Panc1 (cell line): ENCODE measurements at regions not wholly inside any gene's neighbourhood (a gene's known extent, or its start where the extent isn't known, plus 50 kb on each side); places are given as distances from the start of the nearest gene placed in this dataset.

Experiments used
- ATAC-seq: fragments of 200-7000 bp; cut with Tn5 transposase; 2 replicates; pipeline ENCODE4 v1.9.1; 2020; ENCODE audit warnings: mild to moderate bottlenecking, moderate library complexity
- BruUV-seq: library from RNA; stranded (reverse); fragments of 400-500 nt; replicated peaks from 2 replicates; lab custom pipeline; 2021; lab: Mats Ljungman, UMichigan
- CTCF ChIA-PET: fragments of 300-600 bp; sonication (Branson Sonifier 250); formaldehyde crosslinking; loops from one replicate; lab custom pipeline; 2022; ENCODE audit warnings: antibody characterized with exemption; lab: Charles Lee
- POLR2A ChIA-PET: fragments of 300-600 bp; sonication (Branson Sonifier 250); formaldehyde crosslinking; loops from one replicate; lab custom pipeline; 2022; ENCODE audit warnings: antibody characterized with exemption; lab: Charles Lee
- DNase-seq: peaks from one replicate; pipeline ENCODE4 v3.0.0-alpha.2; 2010; ENCODE audit warnings: low read depth, low spot score
- H3K27ac ChIP-seq: 2 replicates; pipeline ENCODE4 v1.5.1; 2011; ENCODE audit warnings: mild to moderate bottlenecking, low read length, inconsistent platforms
- H3K27me3 ChIP-seq: fragments of 200-500 bp; sonication (Bioruptor generic); 2 replicates; pipeline ENCODE4 v1.6.0; 2014; ENCODE audit warnings: low read length, inconsistent platforms; ENCODE audit not compliant: control insufficient read depth, insufficient read depth
- H3K36me3 ChIP-seq: fragments of 200-500 bp; sonication (Bioruptor generic); 2 replicates; pipeline ENCODE4 v1.5.1; 2014; ENCODE audit warnings: inconsistent platforms, mild to moderate bottlenecking, low read length, moderate library complexity; ENCODE audit not compliant: control insufficient read depth, insufficient read depth
- H3K4me1 ChIP-seq: 2 replicates; pipeline ENCODE4 v1.5.1; 2011; ENCODE audit warnings: inconsistent platforms, mild to moderate bottlenecking, low read length, moderate library complexity; ENCODE audit not compliant: control insufficient read depth, insufficient read depth
- H3K4me3 ChIP-seq, 2 experiments: 2 replicates each; pipeline ENCODE4 v1.5.1; 2011 to 2012; ENCODE audit warnings: low read depth in 2 of 2, low read length in 2 of 2, mild to moderate bottlenecking in 2 of 2, inconsistent platforms in 1 of 2, moderate library complexity in 1 of 2
- H3K9me3 ChIP-seq: fragments of 200-500 bp; sonication (Bioruptor generic); 2 replicates; pipeline ENCODE4 v1.5.1; 2014; ENCODE audit warnings: low read depth, mild to moderate bottlenecking, inconsistent platforms, low read length, moderate library complexity; ENCODE audit not compliant: control insufficient read depth, insufficient read depth
- POLR2AphosphoS5 ChIP-seq: IDR thresholded peaks from 2 replicates; pipeline ENCODE4 v1.6.1; 2012; ENCODE audit warnings: mild to moderate bottlenecking, low read depth, low read length, moderate library complexity
- SIN3A ChIP-seq: IDR thresholded peaks from 2 replicates; pipeline ENCODE4 v1.6.1; 2012; ENCODE audit warnings: low read depth, mild to moderate bottlenecking, low read length, moderate library complexity, borderline replicate concordance; ENCODE audit not compliant: insufficient read depth
- TCF7L2 ChIP-seq: IDR thresholded peaks from 2 replicates; pipeline ENCODE4 v1.6.1; 2011; ENCODE audit warnings: mild to moderate bottlenecking, low read depth, low read length, inconsistent platforms
- in situ Hi-C: cut with HindIII; loops from 2 replicates; pipeline ENCODE4 v1.10.0; 2016; ENCODE audit warnings: low sequenced_read_pairs, low pct_unique_long_range_greater_than_20kb
- intact Hi-C: fragments of 100-400 bp; cut with micrococcal nuclease; formaldehyde crosslinking; loops from one replicate; pipeline ENCODE4 v1.10.0; 2022; ENCODE audit not compliant: unreplicated experiment
- TF ChIP-seq, protein P1 (sequence below): fragments of 450-650 bp; IDR thresholded peaks from 2 replicates; pipeline ENCODE4 v1.5.1; 2017; ENCODE audit warnings: mild to moderate bottlenecking
- TF ChIP-seq, protein P2 (sequence below), 2 experiments: IDR thresholded peaks; 2 replicates each; pipeline ENCODE4 v1.6.1; 2011 to 2012; ENCODE audit warnings: low read depth in 2 of 2, control low read depth in 1 of 2, low read length in 1 of 2, mild to moderate bottlenecking in 1 of 2, moderate library complexity in 1 of 2; ENCODE audit not compliant: insufficient read depth in 1 of 2

DNA sequence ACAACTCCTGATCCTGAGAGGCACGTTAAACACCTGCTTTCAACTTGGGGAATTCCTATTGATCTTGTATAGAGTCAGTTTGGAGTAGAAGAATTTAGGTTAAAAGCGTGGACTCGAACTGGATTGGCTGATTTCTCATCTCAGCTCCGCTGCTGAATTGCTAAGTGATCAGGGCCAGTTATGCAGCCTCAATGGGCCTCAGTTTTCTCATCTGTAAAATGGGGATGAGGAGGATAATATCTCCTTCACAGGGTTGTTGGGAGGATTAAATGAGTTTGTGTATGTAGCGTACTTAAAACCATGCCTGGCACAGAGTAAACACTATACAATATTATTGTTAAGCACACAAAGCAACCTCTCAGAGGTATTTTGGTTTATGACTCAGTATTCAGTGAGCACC is 53.2 kb upstream of the HEPHL1 start:
- BruUV-seq = no TSS peak
- H3K4me3 ChIP-seq = no peak overlapping the region
- H3K27ac ChIP-seq = no peak overlapping the region
- no peaks in the 10 kb centered on the region for H3K9me3 ChIP-seq
- in situ Hi-C loops (no loop called here), intact Hi-C loops (no loop called here)
- DNase-seq = no peak
- H3K36me3 ChIP-seq = no peaks in the 10 kb centered on the region
- ATAC-seq = no peak
- ChIA-PET CTCF (no interaction called here), POLR2A (no interaction called here)
- no peak for TF ChIP-seq POLR2AphosphoS5
- TF ChIP-seq, protein P1, sequence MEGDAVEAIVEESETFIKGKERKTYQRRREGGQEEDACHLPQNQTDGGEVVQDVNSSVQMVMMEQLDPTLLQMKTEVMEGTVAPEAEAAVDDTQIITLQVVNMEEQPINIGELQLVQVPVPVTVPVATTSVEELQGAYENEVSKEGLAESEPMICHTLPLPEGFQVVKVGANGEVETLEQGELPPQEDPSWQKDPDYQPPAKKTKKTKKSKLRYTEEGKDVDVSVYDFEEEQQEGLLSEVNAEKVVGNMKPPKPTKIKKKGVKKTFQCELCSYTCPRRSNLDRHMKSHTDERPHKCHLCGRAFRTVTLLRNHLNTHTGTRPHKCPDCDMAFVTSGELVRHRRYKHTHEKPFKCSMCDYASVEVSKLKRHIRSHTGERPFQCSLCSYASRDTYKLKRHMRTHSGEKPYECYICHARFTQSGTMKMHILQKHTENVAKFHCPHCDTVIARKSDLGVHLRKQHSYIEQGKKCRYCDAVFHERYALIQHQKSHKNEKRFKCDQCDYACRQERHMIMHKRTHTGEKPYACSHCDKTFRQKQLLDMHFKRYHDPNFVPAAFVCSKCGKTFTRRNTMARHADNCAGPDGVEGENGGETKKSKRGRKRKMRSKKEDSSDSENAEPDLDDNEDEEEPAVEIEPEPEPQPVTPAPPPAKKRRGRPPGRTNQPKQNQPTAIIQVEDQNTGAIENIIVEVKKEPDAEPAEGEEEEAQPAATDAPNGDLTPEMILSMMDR = no peak
- TF ChIP-seq, protein P2, sequence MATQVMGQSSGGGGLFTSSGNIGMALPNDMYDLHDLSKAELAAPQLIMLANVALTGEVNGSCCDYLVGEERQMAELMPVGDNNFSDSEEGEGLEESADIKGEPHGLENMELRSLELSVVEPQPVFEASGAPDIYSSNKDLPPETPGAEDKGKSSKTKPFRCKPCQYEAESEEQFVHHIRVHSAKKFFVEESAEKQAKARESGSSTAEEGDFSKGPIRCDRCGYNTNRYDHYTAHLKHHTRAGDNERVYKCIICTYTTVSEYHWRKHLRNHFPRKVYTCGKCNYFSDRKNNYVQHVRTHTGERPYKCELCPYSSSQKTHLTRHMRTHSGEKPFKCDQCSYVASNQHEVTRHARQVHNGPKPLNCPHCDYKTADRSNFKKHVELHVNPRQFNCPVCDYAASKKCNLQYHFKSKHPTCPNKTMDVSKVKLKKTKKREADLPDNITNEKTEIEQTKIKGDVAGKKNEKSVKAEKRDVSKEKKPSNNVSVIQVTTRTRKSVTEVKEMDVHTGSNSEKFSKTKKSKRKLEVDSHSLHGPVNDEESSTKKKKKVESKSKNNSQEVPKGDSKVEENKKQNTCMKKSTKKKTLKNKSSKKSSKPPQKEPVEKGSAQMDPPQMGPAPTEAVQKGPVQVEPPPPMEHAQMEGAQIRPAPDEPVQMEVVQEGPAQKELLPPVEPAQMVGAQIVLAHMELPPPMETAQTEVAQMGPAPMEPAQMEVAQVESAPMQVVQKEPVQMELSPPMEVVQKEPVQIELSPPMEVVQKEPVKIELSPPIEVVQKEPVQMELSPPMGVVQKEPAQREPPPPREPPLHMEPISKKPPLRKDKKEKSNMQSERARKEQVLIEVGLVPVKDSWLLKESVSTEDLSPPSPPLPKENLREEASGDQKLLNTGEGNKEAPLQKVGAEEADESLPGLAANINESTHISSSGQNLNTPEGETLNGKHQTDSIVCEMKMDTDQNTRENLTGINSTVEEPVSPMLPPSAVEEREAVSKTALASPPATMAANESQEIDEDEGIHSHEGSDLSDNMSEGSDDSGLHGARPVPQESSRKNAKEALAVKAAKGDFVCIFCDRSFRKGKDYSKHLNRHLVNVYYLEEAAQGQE (IDR thresholded peaks at IDR 0.05; ENCODE audit: insufficient read depth in 1 of 2, low read depth in 2 of 2, low read length in 1 of 2) = no peak
- TF ChIP-seq TCF7L2 = no peak
- TF ChIP-seq SIN3A = no peak
- no peaks in the 10 kb centered on the region for H3K4me1 ChIP-seq
- H3K27me3 ChIP-seq = no peaks in the 10 kb centered on the region; the same call in 1 of the 2 replicates

DNA sequence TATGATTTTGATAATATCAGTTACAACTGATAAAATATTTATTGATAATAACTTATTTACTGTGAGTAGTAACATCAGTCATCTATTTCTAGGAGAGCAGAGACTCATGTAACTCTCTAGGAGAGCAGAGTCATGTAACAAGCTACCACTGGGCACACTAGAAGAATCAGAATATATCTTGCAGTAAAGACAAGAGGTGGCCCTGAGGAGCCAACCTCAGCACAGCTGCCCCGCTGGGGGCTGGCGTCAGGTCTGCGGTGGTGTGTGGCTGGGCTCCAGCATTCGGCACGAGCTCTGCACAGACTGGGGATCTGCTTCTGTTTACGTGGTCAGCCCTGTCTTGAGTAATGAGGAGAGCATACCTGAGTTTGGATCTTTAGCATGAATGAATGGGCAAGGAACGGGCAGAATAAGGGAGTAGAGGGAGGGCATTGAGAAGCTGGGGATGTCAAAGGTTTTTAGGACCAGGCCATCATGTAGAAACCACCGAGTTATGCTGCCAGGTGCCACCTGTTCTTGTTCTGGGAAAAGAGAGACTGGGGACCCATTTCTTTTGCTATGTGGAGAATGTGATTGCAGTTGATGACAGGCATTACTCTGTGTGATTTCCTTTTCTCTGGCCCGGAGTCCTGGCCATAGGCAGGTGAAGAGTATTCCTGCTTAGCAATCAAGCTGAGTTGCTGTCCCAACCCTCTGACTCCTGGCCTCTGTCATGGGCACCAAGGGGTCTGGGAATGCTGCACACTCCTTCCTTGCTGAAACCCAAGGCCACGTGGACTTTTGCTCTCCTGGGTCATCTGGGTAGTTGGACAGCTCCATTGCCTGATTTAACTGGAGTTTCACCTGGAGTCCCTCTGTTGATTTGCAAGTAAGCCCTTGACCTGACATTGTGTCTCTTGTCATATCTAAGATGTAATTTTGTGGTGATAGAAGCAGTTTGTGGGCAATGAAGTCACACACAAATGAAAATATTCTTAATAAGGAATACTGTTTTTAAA is 50.9 kb upstream of the HEPHL1 start:
- Histone ChIP-seq H3K4me1 (no peaks in the 10 kb centered on the region), H3K9me3 (peaks cover 4% of the 10 kb centered on the region), H3K36me3 (no peaks in the 10 kb centered on the region), H3K4me3 (no peak overlapping the region), H3K27ac (no peak overlapping the region), H3K27me3 (no peaks in the 10 kb centered on the region; the same call in 1 of the 2 replicates)
- in situ Hi-C loops = no loop called here
- POLR2A ChIA-PET = no interaction called here
- intact Hi-C loops = no loop called here
- BruUV-seq = no TSS peak
- TF ChIP-seq TCF7L2 (no peak), POLR2AphosphoS5 (no peak), SIN3A (no peak)
- TF ChIP-seq, protein P2 (IDR thresholded peaks at IDR 0.05; ENCODE audit: insufficient read depth in 1 of 2, low read depth in 2 of 2, low read length in 1 of 2) = no peak
- TF ChIP-seq, protein P1 = no peak
- no peak for DNase-seq
- no peak for ATAC-seq
- CTCF ChIA-PET = no interaction called here
